ENCODE measurements at regions not wholly inside any gene's neighbourhood (a gene's known extent, or its start where the extent isn't known, plus 50 kb on each side); places are given as distances from the start of the nearest gene placed in this dataset.
A peak's percentile ranks its signal among the peaks of the same experiment; 100 is the strongest.

DNA sequence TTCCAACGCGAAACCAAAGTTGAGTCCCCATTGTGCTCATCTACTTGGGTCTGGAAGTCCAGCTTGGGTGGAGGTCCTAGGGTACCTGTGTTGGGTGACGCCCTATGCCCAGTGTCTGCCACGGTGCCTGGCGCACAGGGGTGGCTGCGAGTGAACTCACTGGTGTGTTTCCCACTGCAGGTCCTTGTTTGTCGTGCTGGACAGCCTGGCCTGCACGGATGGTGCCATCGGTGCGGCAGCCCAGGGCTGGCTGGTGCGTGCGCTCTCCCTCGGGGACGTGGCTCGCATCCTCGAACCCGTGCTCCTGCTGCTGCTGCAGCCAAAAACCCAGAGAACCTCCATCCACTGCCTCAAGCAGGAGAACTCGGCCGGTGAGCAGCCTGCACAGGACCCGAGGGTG lies 80.4 kb upstream of the MORC3 start:
- WGBS, 4 donors, result 92 to 97% (median 96%) methylated on average over 18 to 20 of the region's 20 CpGs
- Histone ChIP-seq H3K4me3 (no peak overlapping the region), H3K27ac (no peak overlapping the region), H3K27me3 (no peaks in the 10 kb centered on the region), H3K36me3 (peaks cover 0 to 54% (median 22%) of the 10 kb centered on the region in 9 donors), H3K9me3 (no peaks in the 10 kb centered on the region), H3K4me1 (peaks cover 0 to 8% (median under 1%) of the 10 kb centered on the region in 12 donors)
- TF ChIP-seq, protein P1, sequence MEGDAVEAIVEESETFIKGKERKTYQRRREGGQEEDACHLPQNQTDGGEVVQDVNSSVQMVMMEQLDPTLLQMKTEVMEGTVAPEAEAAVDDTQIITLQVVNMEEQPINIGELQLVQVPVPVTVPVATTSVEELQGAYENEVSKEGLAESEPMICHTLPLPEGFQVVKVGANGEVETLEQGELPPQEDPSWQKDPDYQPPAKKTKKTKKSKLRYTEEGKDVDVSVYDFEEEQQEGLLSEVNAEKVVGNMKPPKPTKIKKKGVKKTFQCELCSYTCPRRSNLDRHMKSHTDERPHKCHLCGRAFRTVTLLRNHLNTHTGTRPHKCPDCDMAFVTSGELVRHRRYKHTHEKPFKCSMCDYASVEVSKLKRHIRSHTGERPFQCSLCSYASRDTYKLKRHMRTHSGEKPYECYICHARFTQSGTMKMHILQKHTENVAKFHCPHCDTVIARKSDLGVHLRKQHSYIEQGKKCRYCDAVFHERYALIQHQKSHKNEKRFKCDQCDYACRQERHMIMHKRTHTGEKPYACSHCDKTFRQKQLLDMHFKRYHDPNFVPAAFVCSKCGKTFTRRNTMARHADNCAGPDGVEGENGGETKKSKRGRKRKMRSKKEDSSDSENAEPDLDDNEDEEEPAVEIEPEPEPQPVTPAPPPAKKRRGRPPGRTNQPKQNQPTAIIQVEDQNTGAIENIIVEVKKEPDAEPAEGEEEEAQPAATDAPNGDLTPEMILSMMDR (IDR thresholded peaks at IDR 0.05), result no peak
- DNase-seq (peak in 1 of 5 donors; percentile 54), ATAC-seq (no peak)
- intact Hi-C loops (cut with DNase I), result no loop called here

DNA sequence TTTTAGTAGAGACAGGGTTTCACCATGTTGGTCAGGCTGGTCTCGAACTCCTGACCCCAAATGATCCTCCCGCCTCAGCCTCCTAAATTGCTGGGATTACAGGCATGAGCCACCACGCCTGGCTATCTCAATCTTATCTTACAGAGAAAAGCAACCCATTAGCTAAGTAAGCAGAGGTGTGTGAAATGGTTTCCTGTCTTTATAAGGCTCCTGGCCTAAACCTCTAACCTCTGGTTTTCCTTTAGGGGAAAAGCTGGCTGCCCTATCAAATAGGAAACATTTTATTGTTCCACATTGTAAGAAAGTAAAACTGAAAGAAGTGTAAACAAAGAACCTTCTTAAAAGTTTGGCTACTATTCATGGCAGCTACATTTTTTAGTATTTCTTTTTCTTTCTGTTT lies 78.3 kb upstream of the MORC3 start:
- TF ChIP-seq, protein P1 (IDR thresholded peaks at IDR 0.05), result no peak
- WGBS, 4 donors, result 68 to 88% (median 83%) methylated on average over 3 of the region's 3 CpGs
- Histone ChIP-seq H3K27me3 (no peaks in the 10 kb centered on the region), H3K4me3 (no peak overlapping the region), H3K9me3 (no peaks in the 10 kb centered on the region), H3K4me1 (peaks cover 0 to 3% (median 0%) of the 10 kb centered on the region in 12 donors), H3K36me3 (peaks cover 0 to 76% (median 43%) of the 10 kb centered on the region in 9 donors), H3K27ac (peak overlapping the region in 1 of 12 donors; percentile 49)
- DNase-seq (no peak), ATAC-seq (peak in 1 of 4 donors; percentile 44)
- intact Hi-C loops (cut with DNase I), result no loop called here

DNA sequence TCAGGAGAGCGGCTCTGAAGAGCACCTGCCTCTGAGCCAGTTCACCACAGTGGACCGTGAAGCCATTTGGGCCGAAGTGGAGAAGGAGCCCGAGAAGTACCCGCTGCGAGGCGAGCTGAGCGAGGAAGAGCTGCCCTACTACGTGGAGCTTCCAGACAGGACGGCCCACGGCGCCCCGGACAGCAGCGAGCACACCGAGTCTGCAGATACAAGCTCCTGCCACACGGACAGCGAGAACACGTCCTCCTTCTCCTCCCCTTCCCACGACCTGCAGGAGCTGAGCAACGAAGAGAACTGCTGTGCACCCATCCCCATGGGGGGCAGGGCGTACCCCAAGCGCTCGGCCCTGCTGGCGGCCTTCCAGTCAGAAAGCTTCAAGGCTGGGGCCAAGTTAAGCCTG lies 74.9 kb upstream of the MORC3 start:
- H3K27me3 ChIP-seq, result no peaks in the 10 kb centered on the region
- peaks cover 0 to 3% (median 0%) of the 10 kb centered on the region in 12 donors for H3K4me1 ChIP-seq
- DNase-seq, result no peak
- no peak overlapping the region for H3K27ac ChIP-seq
- intact Hi-C loops (cut with DNase I), result no loop called here
- ATAC-seq, result no peak
- no peaks in the 10 kb centered on the region for H3K9me3 ChIP-seq
- no peak overlapping the region for H3K4me3 ChIP-seq
- whole genome bisulfite sequencing, 4 donors, result 95 to 97% (median 96%) methylated on average over 11 to 24 of the region's 24 CpGs
- TF ChIP-seq POLR2A (IDR thresholded peaks at IDR 0.05), result no peak
- TF ChIP-seq, protein P1 (IDR thresholded peaks at IDR 0.05), result no peak
- H3K36me3 ChIP-seq, result peaks cover 0 to 77% (median 65%) of the 10 kb centered on the region in 9 donors

DNA sequence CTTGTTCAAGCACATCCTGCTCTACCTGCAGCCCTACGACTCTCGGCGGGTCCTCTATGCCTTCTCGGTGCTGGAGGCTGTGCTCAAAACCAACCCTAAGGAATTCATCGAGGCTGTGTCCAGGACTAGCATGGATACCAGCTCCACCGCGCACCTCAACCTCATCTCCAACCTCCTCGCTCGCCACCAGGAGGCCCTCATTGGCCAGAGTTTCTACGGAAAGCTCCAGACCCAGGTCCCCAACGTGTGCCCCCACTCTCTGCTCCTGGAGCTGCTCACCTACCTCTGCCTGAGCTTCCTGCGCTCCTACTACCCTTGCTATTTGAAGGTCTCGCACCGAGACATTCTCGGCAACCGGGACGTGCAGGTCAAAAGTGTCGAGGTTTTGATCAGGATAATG lies 74.3 kb upstream of the MORC3 start:
- TF ChIP-seq, protein P1 (IDR thresholded peaks at IDR 0.05), result no peak
- no peak for TF ChIP-seq POLR2A (IDR thresholded peaks at IDR 0.05)
- H3K4me1 ChIP-seq, result peaks cover 0 to 3% (median 0%) of the 10 kb centered on the region in 12 donors
- H3K36me3 ChIP-seq, result peaks cover 0 to 77% (median 67%) of the 10 kb centered on the region in 9 donors
- ATAC-seq (no peak), DNase-seq (no peak)
- H3K9me3 ChIP-seq, result no peaks in the 10 kb centered on the region
- intact Hi-C loops (cut with DNase I), result no loop called here
- H3K27me3 ChIP-seq, result no peaks in the 10 kb centered on the region
- 94 to 96% (median 95%) methylated on average over 18 of the region's 18 CpGs for WGBS, 4 donors
- H3K4me3 ChIP-seq, result no peak overlapping the region
- H3K27ac ChIP-seq, result no peak overlapping the region

Measured in heart left ventricle (tissue), 16 donors.